ENCODE measurements at regions not wholly inside any gene's neighbourhood (a gene's known extent, or its start where the extent isn't known, plus 50 kb on each side); places are given as distances from the start of the nearest gene placed in this dataset.

DNA sequence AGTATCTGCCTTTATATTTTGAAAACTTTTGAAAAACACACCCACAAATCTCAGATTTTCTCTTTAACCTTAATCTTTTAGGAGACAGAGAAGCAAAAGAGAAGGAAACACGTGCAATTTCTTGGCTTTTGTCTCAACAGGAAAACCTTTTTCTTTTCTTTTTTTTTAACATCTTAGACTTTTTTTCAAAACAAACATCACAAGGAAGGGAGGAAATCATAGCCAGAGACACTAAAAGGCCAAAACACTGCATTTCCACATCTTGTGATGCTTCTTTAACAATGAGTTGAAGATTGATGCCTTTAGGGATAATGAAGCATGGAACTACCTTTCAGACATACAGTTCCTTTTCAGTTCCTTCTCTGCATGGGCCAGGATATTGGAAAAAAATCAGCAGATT, 136.6 kb upstream of the NRBF2 start:
- TF ChIP-seq CREB1 (IDR thresholded peaks at IDR 0.05; ENCODE audit: low read depth): no peak
- no peak for TF ChIP-seq EGR1 (IDR thresholded peaks at IDR 0.05)
- no peak for TF ChIP-seq RAD21 (IDR thresholded peaks at IDR 0.05; ENCODE audit: low read depth)
- TF ChIP-seq, protein P1, sequence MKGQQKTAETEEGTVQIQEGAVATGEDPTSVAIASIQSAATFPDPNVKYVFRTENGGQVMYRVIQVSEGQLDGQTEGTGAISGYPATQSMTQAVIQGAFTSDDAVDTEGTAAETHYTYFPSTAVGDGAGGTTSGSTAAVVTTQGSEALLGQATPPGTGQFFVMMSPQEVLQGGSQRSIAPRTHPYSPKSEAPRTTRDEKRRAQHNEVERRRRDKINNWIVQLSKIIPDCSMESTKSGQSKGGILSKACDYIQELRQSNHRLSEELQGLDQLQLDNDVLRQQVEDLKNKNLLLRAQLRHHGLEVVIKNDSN (IDR thresholded peaks at IDR 0.05): no peak
- TF ChIP-seq NFIC (IDR thresholded peaks at IDR 0.05): no peak
- TF ChIP-seq YY1 (IDR thresholded peaks at IDR 0.05; ENCODE audit: low read depth): no peak
- no peak for TF ChIP-seq TAF1 (IDR thresholded peaks at IDR 0.05; ENCODE audit: low read depth)

DNA sequence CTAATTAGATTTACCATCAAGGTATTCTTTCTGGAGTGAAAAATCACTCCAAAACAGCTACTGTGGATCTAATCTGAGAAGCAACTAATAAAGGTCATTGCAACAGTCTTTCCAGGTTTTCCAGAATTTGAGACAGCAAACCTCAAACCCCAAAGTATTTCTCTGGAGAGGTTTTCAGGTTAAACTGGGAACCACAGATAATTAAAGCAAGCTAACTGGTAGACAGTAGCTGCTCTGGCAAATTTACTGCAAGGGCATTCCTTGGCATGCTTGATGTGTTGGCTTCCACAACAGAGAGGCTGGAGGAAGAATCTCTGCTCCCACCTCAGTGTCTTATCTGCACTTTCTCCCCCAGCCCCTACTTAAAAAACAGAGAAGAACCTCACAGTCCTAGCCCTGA, 140.0 kb upstream of the NRBF2 start:
- TF ChIP-seq EP300 (IDR thresholded peaks at IDR 0.05; ENCODE audit: borderline replicate concordance) (no peak), CEBPB (IDR thresholded peaks at IDR 0.05) (no peak), FOXM1 (IDR thresholded peaks at IDR 0.05; ENCODE audit: borderline replicate concordance, low read depth) (no peak), TAF1 (IDR thresholded peaks at IDR 0.05; ENCODE audit: low read depth) (no peak), TCF12 (IDR thresholded peaks at IDR 0.05; ENCODE audit: low read depth) (no peak), EGR1 (IDR thresholded peaks at IDR 0.05) (no peak), NFIC (IDR thresholded peaks at IDR 0.05) (no peak), CREB1 (IDR thresholded peaks at IDR 0.05; ENCODE audit: low read depth) (no peak), YY1 (IDR thresholded peaks at IDR 0.05; ENCODE audit: low read depth) (no peak), TEAD4 (IDR thresholded peaks at IDR 0.05) (no peak)
- TF ChIP-seq, protein P2, sequence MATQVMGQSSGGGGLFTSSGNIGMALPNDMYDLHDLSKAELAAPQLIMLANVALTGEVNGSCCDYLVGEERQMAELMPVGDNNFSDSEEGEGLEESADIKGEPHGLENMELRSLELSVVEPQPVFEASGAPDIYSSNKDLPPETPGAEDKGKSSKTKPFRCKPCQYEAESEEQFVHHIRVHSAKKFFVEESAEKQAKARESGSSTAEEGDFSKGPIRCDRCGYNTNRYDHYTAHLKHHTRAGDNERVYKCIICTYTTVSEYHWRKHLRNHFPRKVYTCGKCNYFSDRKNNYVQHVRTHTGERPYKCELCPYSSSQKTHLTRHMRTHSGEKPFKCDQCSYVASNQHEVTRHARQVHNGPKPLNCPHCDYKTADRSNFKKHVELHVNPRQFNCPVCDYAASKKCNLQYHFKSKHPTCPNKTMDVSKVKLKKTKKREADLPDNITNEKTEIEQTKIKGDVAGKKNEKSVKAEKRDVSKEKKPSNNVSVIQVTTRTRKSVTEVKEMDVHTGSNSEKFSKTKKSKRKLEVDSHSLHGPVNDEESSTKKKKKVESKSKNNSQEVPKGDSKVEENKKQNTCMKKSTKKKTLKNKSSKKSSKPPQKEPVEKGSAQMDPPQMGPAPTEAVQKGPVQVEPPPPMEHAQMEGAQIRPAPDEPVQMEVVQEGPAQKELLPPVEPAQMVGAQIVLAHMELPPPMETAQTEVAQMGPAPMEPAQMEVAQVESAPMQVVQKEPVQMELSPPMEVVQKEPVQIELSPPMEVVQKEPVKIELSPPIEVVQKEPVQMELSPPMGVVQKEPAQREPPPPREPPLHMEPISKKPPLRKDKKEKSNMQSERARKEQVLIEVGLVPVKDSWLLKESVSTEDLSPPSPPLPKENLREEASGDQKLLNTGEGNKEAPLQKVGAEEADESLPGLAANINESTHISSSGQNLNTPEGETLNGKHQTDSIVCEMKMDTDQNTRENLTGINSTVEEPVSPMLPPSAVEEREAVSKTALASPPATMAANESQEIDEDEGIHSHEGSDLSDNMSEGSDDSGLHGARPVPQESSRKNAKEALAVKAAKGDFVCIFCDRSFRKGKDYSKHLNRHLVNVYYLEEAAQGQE (IDR thresholded peaks at IDR 0.05; ENCODE audit: low read depth): no peak
- TF ChIP-seq, protein P1 (IDR thresholded peaks at IDR 0.05): no peak
- TF ChIP-seq, protein P3, sequence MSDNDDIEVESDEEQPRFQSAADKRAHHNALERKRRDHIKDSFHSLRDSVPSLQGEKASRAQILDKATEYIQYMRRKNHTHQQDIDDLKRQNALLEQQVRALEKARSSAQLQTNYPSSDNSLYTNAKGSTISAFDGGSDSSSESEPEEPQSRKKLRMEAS (IDR thresholded peaks at IDR 0.05): no peak

DNA sequence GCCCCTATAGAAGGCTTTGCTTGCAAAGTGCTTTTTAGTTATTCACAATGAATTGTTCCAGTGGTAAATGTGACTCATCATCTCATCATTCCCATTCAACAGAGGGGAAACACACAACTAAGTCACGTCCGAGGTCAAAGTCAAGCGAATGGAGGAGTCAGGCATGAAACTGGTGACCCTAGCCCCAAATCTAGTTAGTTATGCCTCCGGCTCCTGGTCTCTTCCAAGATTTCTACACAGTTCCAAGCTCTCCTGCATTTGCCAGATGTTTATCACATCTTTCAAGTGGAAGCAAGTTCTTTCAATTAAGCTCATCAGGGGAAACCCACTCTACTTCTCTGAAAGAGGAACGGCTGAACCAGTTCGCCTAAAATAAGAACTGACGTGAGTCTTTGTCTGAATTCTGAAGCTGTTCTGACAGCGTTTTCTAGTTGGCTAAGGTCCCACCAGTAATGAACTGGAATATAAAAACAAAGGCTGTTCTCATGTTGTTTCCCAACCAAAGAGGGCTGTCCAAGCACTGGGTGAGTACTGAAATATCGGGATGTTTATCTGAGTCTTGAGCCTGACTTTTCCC, 140.9 kb upstream of the NRBF2 start:
- TF ChIP-seq EP300 (IDR thresholded peaks at IDR 0.05; ENCODE audit: borderline replicate concordance) (no peak), NFIC (IDR thresholded peaks at IDR 0.05) (no peak), TCF12 (IDR thresholded peaks at IDR 0.05; ENCODE audit: low read depth) (no peak), CEBPB (IDR thresholded peaks at IDR 0.05) (no peak), CREB1 (IDR thresholded peaks at IDR 0.05; ENCODE audit: low read depth) (no peak), TAF1 (IDR thresholded peaks at IDR 0.05; ENCODE audit: low read depth) (no peak)
- TF ChIP-seq, protein P1 (IDR thresholded peaks at IDR 0.05): no peak

DNA sequence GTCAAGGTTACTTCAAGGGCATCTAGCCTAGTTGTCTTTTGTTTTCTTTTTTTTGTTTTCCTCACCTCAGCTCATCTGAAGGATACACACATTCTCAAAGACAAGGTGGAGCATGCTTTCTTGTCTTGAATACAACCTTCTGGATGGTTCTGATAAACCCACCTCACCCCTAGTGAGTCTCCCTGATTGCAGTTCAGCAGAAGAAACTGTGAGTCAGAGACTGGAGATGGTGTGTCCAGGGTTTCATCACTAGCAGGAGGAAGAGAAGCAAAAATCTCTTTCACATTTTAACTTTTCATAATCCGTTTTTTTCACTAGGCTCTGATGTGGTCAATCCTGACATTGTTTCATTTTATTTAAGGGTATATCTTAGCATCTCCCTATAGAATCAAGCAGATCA, 143.0 kb upstream of the NRBF2 start:
- TF ChIP-seq NFIC (IDR thresholded peaks at IDR 0.05) (no peak), EP300 (IDR thresholded peaks at IDR 0.05; ENCODE audit: borderline replicate concordance) (no peak), ZBTB7A (IDR thresholded peaks at IDR 0.05; ENCODE audit: low read depth) (no peak), FOXM1 (IDR thresholded peaks at IDR 0.05; ENCODE audit: borderline replicate concordance, low read depth) (no peak), CEBPB (IDR thresholded peaks at IDR 0.05) (no peak), TEAD4 (IDR thresholded peaks at IDR 0.05) (no peak), YY1 (IDR thresholded peaks at IDR 0.05; ENCODE audit: low read depth) (no peak), RAD21 (IDR thresholded peaks at IDR 0.05; ENCODE audit: low read depth) (no peak), TAF1 (IDR thresholded peaks at IDR 0.05; ENCODE audit: low read depth) (no peak), TCF12 (IDR thresholded peaks at IDR 0.05; ENCODE audit: low read depth) (no peak), CREB1 (IDR thresholded peaks at IDR 0.05; ENCODE audit: low read depth) (no peak), EGR1 (IDR thresholded peaks at IDR 0.05) (no peak)
- TF ChIP-seq, protein P2 (IDR thresholded peaks at IDR 0.05; ENCODE audit: low read depth): no peak
- TF ChIP-seq, protein P3 (IDR thresholded peaks at IDR 0.05): no peak
- TF ChIP-seq, protein P1 (IDR thresholded peaks at IDR 0.05): no peak
